ENCODE measurements at regions not wholly inside any gene's neighbourhood (a gene's known extent, or its start where the extent isn't known, plus 50 kb on each side); places are given as distances from the start of the nearest gene placed in this dataset.

- WGBS, 2 donors = 89 to 92% methylated on average over 4 of the region's 4 CpGs
- intact Hi-C loops (cut with DNase I) = no loop called here
- TF ChIP-seq POLR2A (IDR thresholded peaks at IDR 0.05) (no peak), CTCF (IDR thresholded peaks at IDR 0.05) (no peak)
These were observed 1725.5 kb downstream of the MRPL39 start for GRCh38 chr21:23881783-23882182.

GRCh38 chr21:23876925-23877558 lies 1730.2 kb downstream of the MRPL39 start:
- intact Hi-C loops (cut with DNase I) = no loop called here
- Histone ChIP-seq H3K9me3 (no peaks in the 10 kb centered on the region), H3K4me3 (no peak overlapping the region), H3K27ac (no peak overlapping the region), H3K4me1 (no peaks in the 10 kb centered on the region), H3K27me3 (no peaks in the 10 kb centered on the region), H3K36me3 (replicated peaks in 1 of 2; ENCODE audit: insufficient read depth in 1 of 2, low read depth in 2 of 2) (no peaks in the 10 kb centered on the region)
- DNase-seq (no peak), ATAC-seq (no peak)
- TF ChIP-seq POLR2A (IDR thresholded peaks at IDR 0.05) (no peak), CTCF (IDR thresholded peaks at IDR 0.05) (no peak)
- 63 to 64% methylated on average over 5 of the region's 5 CpGs for WGBS, 2 donors

More at GRCh38 chr21:23881783-23882182, 1725.5 kb downstream of the MRPL39 start:
- no peaks in the 10 kb centered on the region for H3K27me3 ChIP-seq
- H3K4me3 ChIP-seq = no peak overlapping the region
- no peaks in the 10 kb centered on the region for H3K9me3 ChIP-seq
- H3K4me1 ChIP-seq = no peaks in the 10 kb centered on the region
- DNase-seq (no peak), ATAC-seq (no peak)
- H3K36me3 ChIP-seq (replicated peaks in 1 of 2; ENCODE audit: insufficient read depth in 1 of 2, low read depth in 2 of 2) = no peaks in the 10 kb centered on the region
- H3K27ac ChIP-seq = no peak overlapping the region

GRCh38 chr21:23874271-23874670 lies 1733.0 kb downstream of the MRPL39 start:
- H3K27ac ChIP-seq = no peak overlapping the region
- H3K4me3 ChIP-seq = no peak overlapping the region
- H3K36me3 ChIP-seq (replicated peaks in 1 of 2; ENCODE audit: insufficient read depth in 1 of 2, low read depth in 2 of 2) = no peaks in the 10 kb centered on the region
- no peak for TF ChIP-seq POLR2A (IDR thresholded peaks at IDR 0.05)
- no peak for TF ChIP-seq CTCF (IDR thresholded peaks at IDR 0.05)
- ATAC-seq = no peak
- DNase-seq = no peak
- no peaks in the 10 kb centered on the region for H3K27me3 ChIP-seq
- H3K9me3 ChIP-seq = no peaks in the 10 kb centered on the region
- H3K4me1 ChIP-seq = no peaks in the 10 kb centered on the region
- 62 to 75% methylated on average over 3 of the region's 3 CpGs for WGBS, 2 donors
- intact Hi-C loops (cut with DNase I) = no loop called here

GRCh38 chr21:23861911-23862504 lies 1745.3 kb downstream of the MRPL39 start:
- Histone ChIP-seq H3K36me3 (replicated peaks in 1 of 2; ENCODE audit: insufficient read depth in 1 of 2, low read depth in 2 of 2) (no peaks in the 10 kb centered on the region), H3K27ac (no peak overlapping the region), H3K4me3 (no peak overlapping the region), H3K4me1 (no peaks in the 10 kb centered on the region), H3K9me3 (no peaks in the 10 kb centered on the region), H3K27me3 (no peaks in the 10 kb centered on the region)
- ATAC-seq (no peak), DNase-seq (no peak)
- intact Hi-C loops (cut with DNase I) = no loop called here
- WGBS, 2 donors = 38 to 56% methylated on average over 6 of the region's 6 CpGs
- no peak for TF ChIP-seq POLR2A (IDR thresholded peaks at IDR 0.05)
- no peak for TF ChIP-seq CTCF (IDR thresholded peaks at IDR 0.05)

GRCh38 chr21:23858878-23859277 lies 1748.4 kb downstream of the MRPL39 start:
- ATAC-seq (no peak), DNase-seq (no peak)
- TF ChIP-seq CTCF (IDR thresholded peaks at IDR 0.05) (no peak), POLR2A (IDR thresholded peaks at IDR 0.05) (no peak)
- intact Hi-C loops (cut with DNase I) = no loop called here
- H3K9me3 ChIP-seq = no peaks in the 10 kb centered on the region
- H3K4me3 ChIP-seq = no peak overlapping the region
- no peaks in the 10 kb centered on the region for H3K36me3 ChIP-seq (replicated peaks in 1 of 2; ENCODE audit: insufficient read depth in 1 of 2, low read depth in 2 of 2)
- WGBS, 2 donors = 40 to 48% methylated on average over 2 of the region's 2 CpGs
- no peaks in the 10 kb centered on the region for H3K4me1 ChIP-seq
- H3K27me3 ChIP-seq = no peaks in the 10 kb centered on the region
- H3K27ac ChIP-seq = no peak overlapping the region

Measured in body of pancreas (tissue), 4 donors.